ENCODE measurements at regions not wholly inside any gene's neighbourhood (a gene's known extent, or its start where the extent isn't known, plus 50 kb on each side); places are given as distances from the start of the nearest gene placed in this dataset.

GRCh38 chr12:84741692-84742091 is 170.9 kb downstream of the SLC6A15 start:
- H3K27me3 ChIP-seq (ENCODE audit: control insufficient read depth, insufficient read depth, low read length), result no peaks in the 10 kb centered on the region
- no peaks in the 10 kb centered on the region for H3K36me3 ChIP-seq (ENCODE audit: control insufficient read depth, insufficient read depth, low read length)
- H3K27ac ChIP-seq (ENCODE audit: low read length), result no peak overlapping the region
- H3K9me3 ChIP-seq (ENCODE audit: control insufficient read depth, insufficient read depth, low read length), result no peaks in the 10 kb centered on the region
- H3K4me1 ChIP-seq (ENCODE audit: control insufficient read depth, insufficient read depth, low read length), result no peaks in the 10 kb centered on the region
- no CpG with 5 or more reads among the region's 3 CpGs for WGBS (ENCODE audit: insufficient coverage, insufficient read length)
- no peak for DNase-seq (ENCODE audit: low read depth, low spot score)
- no peak overlapping the region for H3K4me3 ChIP-seq (ENCODE audit: low read length)

- Histone ChIP-seq H3K4me1 (ENCODE audit: control insufficient read depth, insufficient read depth, low read length) (no peaks in the 10 kb centered on the region), H3K9me3 (ENCODE audit: control insufficient read depth, insufficient read depth, low read length) (no peaks in the 10 kb centered on the region), H3K27me3 (ENCODE audit: control insufficient read depth, insufficient read depth, low read length) (no peaks in the 10 kb centered on the region), H3K4me3 (ENCODE audit: low read length) (no peak overlapping the region), H3K27ac (ENCODE audit: low read length) (no peak overlapping the region), H3K36me3 (ENCODE audit: control insufficient read depth, insufficient read depth, low read length) (no peaks in the 10 kb centered on the region)
- no CpG with 5 or more reads among the region's 1 CpG for WGBS (ENCODE audit: insufficient coverage, insufficient read length)
- no peak for DNase-seq (ENCODE audit: low read depth, low spot score)
Measured at GRCh38 chr12:84741031-84741430, 171.6 kb downstream of the SLC6A15 start.

- Histone ChIP-seq H3K27ac (ENCODE audit: low read length) (no peak overlapping the region), H3K36me3 (ENCODE audit: control insufficient read depth, insufficient read depth, low read length) (no peaks in the 10 kb centered on the region), H3K9me3 (ENCODE audit: control insufficient read depth, insufficient read depth, low read length) (no peaks in the 10 kb centered on the region), H3K27me3 (ENCODE audit: control insufficient read depth, insufficient read depth, low read length) (no peaks in the 10 kb centered on the region), H3K4me3 (ENCODE audit: low read length) (no peak overlapping the region), H3K4me1 (ENCODE audit: control insufficient read depth, insufficient read depth, low read length) (no peaks in the 10 kb centered on the region)
- no peak for DNase-seq (ENCODE audit: low read depth, low spot score)
- no CpG with 5 or more reads among the region's 3 CpGs for WGBS (ENCODE audit: insufficient coverage, insufficient read length)
Measured at GRCh38 chr12:84740602-84741001, 172.0 kb downstream of the SLC6A15 start.

- no peaks in the 10 kb centered on the region for H3K9me3 ChIP-seq (ENCODE audit: control insufficient read depth, insufficient read depth, low read length)
- H3K27ac ChIP-seq (ENCODE audit: low read length), result no peak overlapping the region
- WGBS (ENCODE audit: insufficient coverage, insufficient read length), result no CpG with 5 or more reads among the region's 2 CpGs
- H3K27me3 ChIP-seq (ENCODE audit: control insufficient read depth, insufficient read depth, low read length), result no peaks in the 10 kb centered on the region
- DNase-seq (ENCODE audit: low read depth, low spot score), result peak; percentile 31
- H3K4me1 ChIP-seq (ENCODE audit: control insufficient read depth, insufficient read depth, low read length), result no peaks in the 10 kb centered on the region
- no peaks in the 10 kb centered on the region for H3K36me3 ChIP-seq (ENCODE audit: control insufficient read depth, insufficient read depth, low read length)
- no peak overlapping the region for H3K4me3 ChIP-seq (ENCODE audit: low read length)
Measured at GRCh38 chr12:84738481-84738972, 174.1 kb downstream of the SLC6A15 start.

GRCh38 chr12:84732828-84733340 is 179.7 kb downstream of the SLC6A15 start:
- H3K27me3 ChIP-seq (ENCODE audit: control insufficient read depth, insufficient read depth, low read length), result no peaks in the 10 kb centered on the region
- H3K27ac ChIP-seq (ENCODE audit: low read length), result no peak overlapping the region
- H3K9me3 ChIP-seq (ENCODE audit: control insufficient read depth, insufficient read depth, low read length), result no peaks in the 10 kb centered on the region
- no peak for DNase-seq (ENCODE audit: low read depth, low spot score)
- H3K36me3 ChIP-seq (ENCODE audit: control insufficient read depth, insufficient read depth, low read length), result no peaks in the 10 kb centered on the region
- WGBS (ENCODE audit: insufficient coverage, insufficient read length), result no CpG with 5 or more reads among the region's 2 CpGs
- H3K4me1 ChIP-seq (ENCODE audit: control insufficient read depth, insufficient read depth, low read length), result peaks cover 4% of the 10 kb centered on the region; the same call in 1 of the 2 replicates
- no peak overlapping the region for H3K4me3 ChIP-seq (ENCODE audit: low read length)

- no peaks in the 10 kb centered on the region for H3K27me3 ChIP-seq (ENCODE audit: control insufficient read depth, insufficient read depth, low read length)
- no CpG with 5 or more reads among the region's 3 CpGs for WGBS (ENCODE audit: insufficient coverage, insufficient read length)
- H3K36me3 ChIP-seq (ENCODE audit: control insufficient read depth, insufficient read depth, low read length), result no peaks in the 10 kb centered on the region
- peak; percentile 20 for DNase-seq (ENCODE audit: low read depth, low spot score)
- H3K4me1 ChIP-seq (ENCODE audit: control insufficient read depth, insufficient read depth, low read length), result peaks cover 4% of the 10 kb centered on the region; the same call in 1 of the 2 replicates
- H3K9me3 ChIP-seq (ENCODE audit: control insufficient read depth, insufficient read depth, low read length), result no peaks in the 10 kb centered on the region
- no peak overlapping the region for H3K27ac ChIP-seq (ENCODE audit: low read length)
- H3K4me3 ChIP-seq (ENCODE audit: low read length), result no peak overlapping the region
Measured at GRCh38 chr12:84730561-84731162, 181.9 kb downstream of the SLC6A15 start.

GRCh38 chr12:84727961-84728360 is 184.6 kb downstream of the SLC6A15 start:
- Histone ChIP-seq H3K9me3 (ENCODE audit: control insufficient read depth, insufficient read depth, low read length) (no peaks in the 10 kb centered on the region), H3K4me3 (ENCODE audit: low read length) (no peak overlapping the region), H3K36me3 (ENCODE audit: control insufficient read depth, insufficient read depth, low read length) (no peaks in the 10 kb centered on the region), H3K27me3 (ENCODE audit: control insufficient read depth, insufficient read depth, low read length) (no peaks in the 10 kb centered on the region), H3K27ac (ENCODE audit: low read length) (no peak overlapping the region), H3K4me1 (ENCODE audit: control insufficient read depth, insufficient read depth, low read length) (peaks cover 4% of the 10 kb centered on the region; the same call in 1 of the 2 replicates)
- WGBS (ENCODE audit: insufficient coverage, insufficient read length), result no CpG with 5 or more reads among the region's 3 CpGs
- no peak for DNase-seq (ENCODE audit: low read depth, low spot score)

- Histone ChIP-seq H3K4me3 (ENCODE audit: low read length) (no peak overlapping the region), H3K36me3 (ENCODE audit: control insufficient read depth, insufficient read depth, low read length) (no peaks in the 10 kb centered on the region), H3K27me3 (ENCODE audit: control insufficient read depth, insufficient read depth, low read length) (no peaks in the 10 kb centered on the region), H3K4me1 (ENCODE audit: control insufficient read depth, insufficient read depth, low read length) (peaks cover 4% of the 10 kb centered on the region; the same call in 1 of the 2 replicates), H3K27ac (ENCODE audit: low read length) (no peak overlapping the region), H3K9me3 (ENCODE audit: control insufficient read depth, insufficient read depth, low read length) (no peaks in the 10 kb centered on the region)
- WGBS (ENCODE audit: insufficient coverage, insufficient read length), result no CpG with 5 or more reads among the region's 2 CpGs
- DNase-seq (ENCODE audit: low read depth, low spot score), result no peak
Measured at GRCh38 chr12:84726780-84727179, 185.8 kb downstream of the SLC6A15 start.

- Histone ChIP-seq H3K27ac (ENCODE audit: low read length) (no peak overlapping the region), H3K36me3 (ENCODE audit: control insufficient read depth, insufficient read depth, low read length) (no peaks in the 10 kb centered on the region), H3K27me3 (ENCODE audit: control insufficient read depth, insufficient read depth, low read length) (no peaks in the 10 kb centered on the region), H3K4me1 (ENCODE audit: control insufficient read depth, insufficient read depth, low read length) (peaks cover 4% of the 10 kb centered on the region; the same call in 1 of the 2 replicates), H3K4me3 (ENCODE audit: low read length) (no peak overlapping the region), H3K9me3 (ENCODE audit: control insufficient read depth, insufficient read depth, low read length) (no peaks in the 10 kb centered on the region)
- no peak for DNase-seq (ENCODE audit: low read depth, low spot score)
- WGBS (ENCODE audit: insufficient coverage, insufficient read length), result no CpG with 5 or more reads among the region's 2 CpGs
Measured at GRCh38 chr12:84723988-84724387, 188.6 kb downstream of the SLC6A15 start.

GRCh38 chr12:84719997-84720396 is 192.6 kb downstream of the SLC6A15 start:
- no peak for DNase-seq (ENCODE audit: low read depth, low spot score)
- no peak overlapping the region for H3K4me3 ChIP-seq (ENCODE audit: low read length)
- H3K4me1 ChIP-seq (ENCODE audit: control insufficient read depth, insufficient read depth, low read length), result no peaks in the 10 kb centered on the region; the same call in 1 of the 2 replicates
- no peaks in the 10 kb centered on the region for H3K36me3 ChIP-seq (ENCODE audit: control insufficient read depth, insufficient read depth, low read length)
- no peaks in the 10 kb centered on the region for H3K27me3 ChIP-seq (ENCODE audit: control insufficient read depth, insufficient read depth, low read length)
- WGBS (ENCODE audit: insufficient coverage, insufficient read length), result no CpG with 5 or more reads among the region's 1 CpG
- no peaks in the 10 kb centered on the region for H3K9me3 ChIP-seq (ENCODE audit: control insufficient read depth, insufficient read depth, low read length)
- H3K27ac ChIP-seq (ENCODE audit: low read length), result no peak overlapping the region

- H3K4me3 ChIP-seq (ENCODE audit: low read length), result no peak overlapping the region
Measured at GRCh38 chr12:84718906-84719305, 193.7 kb downstream of the SLC6A15 start.

More at GRCh38 chr12:84718906-84719305, 193.7 kb downstream of the SLC6A15 start:
- no peak for DNase-seq (ENCODE audit: low read depth, low spot score)
- H3K27me3 ChIP-seq (ENCODE audit: control insufficient read depth, insufficient read depth, low read length), result no peaks in the 10 kb centered on the region
- H3K27ac ChIP-seq (ENCODE audit: low read length), result no peak overlapping the region
- H3K36me3 ChIP-seq (ENCODE audit: control insufficient read depth, insufficient read depth, low read length), result no peaks in the 10 kb centered on the region
- no peaks in the 10 kb centered on the region for H3K9me3 ChIP-seq (ENCODE audit: control insufficient read depth, insufficient read depth, low read length)
- no peaks in the 10 kb centered on the region; the same call in 1 of the 2 replicates for H3K4me1 ChIP-seq (ENCODE audit: control insufficient read depth, insufficient read depth, low read length)

Measured in iPS DF 6.9 (cell line).